Kidney epithelial cell (primary cell): ENCODE measurements at regions not wholly inside any gene's neighbourhood (a gene's known extent, or its start where the extent isn't known, plus 50 kb on each side); places are given as distances from the start of the nearest gene placed in this dataset.

Source experiments
- DNase-seq: peaks from one replicate; pipeline ENCODE4 v3.0.0-alpha.2; 2010; ENCODE audit warnings: low read depth
- H3K27me3 ChIP-seq: 2 replicates; pipeline ENCODE4 v1.6.0; 2011; ENCODE audit warnings: low read length; ENCODE audit not compliant: control insufficient read depth, insufficient read depth
- H3K36me3 ChIP-seq: 2 replicates; pipeline ENCODE4 v1.5.1; 2011; ENCODE audit warnings: low read length; ENCODE audit not compliant: control insufficient read depth, insufficient read depth
- H3K4me3 ChIP-seq: 2 replicates; pipeline ENCODE4 v1.5.1; 2011; ENCODE audit warnings: low read depth, mild to moderate bottlenecking, control low read depth, low read length
- CTCF ChIP-seq: IDR thresholded peaks from 2 replicates; pipeline ENCODE4 v1.5.1; 2011; ENCODE audit warnings: mild to moderate bottlenecking, moderate library complexity, low read length, control low read depth, inconsistent platforms; ENCODE audit not compliant: insufficient read depth, poor library complexity, severe bottlenecking

- Histone ChIP-seq H3K36me3 (no peaks in the 10 kb centered on the region), H3K4me3 (no peak overlapping the region), H3K27me3 (no peaks in the 10 kb centered on the region)
- no peak for DNase-seq
- TF ChIP-seq CTCF = no peak
Observed at GRCh38 chr9:16025627-16026026, 472.8 kb downstream of the CCDC171 start.

GRCh38 chr9:16026886-16027285 is 474.0 kb downstream of the CCDC171 start:
- no peak for TF ChIP-seq CTCF
- DNase-seq = no peak
- no peak overlapping the region for H3K4me3 ChIP-seq

GRCh38 chr9:16028548-16028947 is 475.7 kb downstream of the CCDC171 start:
- Histone ChIP-seq H3K36me3 (no peaks in the 10 kb centered on the region), H3K4me3 (no peak overlapping the region), H3K27me3 (no peaks in the 10 kb centered on the region)
- DNase-seq = no peak
- no peak for TF ChIP-seq CTCF

More at GRCh38 chr9:16026886-16027285, 474.0 kb downstream of the CCDC171 start:
- no peaks in the 10 kb centered on the region for H3K27me3 ChIP-seq
- no peaks in the 10 kb centered on the region for H3K36me3 ChIP-seq

- TF ChIP-seq CTCF = no peak
- Histone ChIP-seq H3K4me3 (no peak overlapping the region), H3K27me3 (no peaks in the 10 kb centered on the region), H3K36me3 (no peaks in the 10 kb centered on the region)
- no peak for DNase-seq
Observed at GRCh38 chr9:16029046-16029615, 476.3 kb downstream of the CCDC171 start.

DNA sequence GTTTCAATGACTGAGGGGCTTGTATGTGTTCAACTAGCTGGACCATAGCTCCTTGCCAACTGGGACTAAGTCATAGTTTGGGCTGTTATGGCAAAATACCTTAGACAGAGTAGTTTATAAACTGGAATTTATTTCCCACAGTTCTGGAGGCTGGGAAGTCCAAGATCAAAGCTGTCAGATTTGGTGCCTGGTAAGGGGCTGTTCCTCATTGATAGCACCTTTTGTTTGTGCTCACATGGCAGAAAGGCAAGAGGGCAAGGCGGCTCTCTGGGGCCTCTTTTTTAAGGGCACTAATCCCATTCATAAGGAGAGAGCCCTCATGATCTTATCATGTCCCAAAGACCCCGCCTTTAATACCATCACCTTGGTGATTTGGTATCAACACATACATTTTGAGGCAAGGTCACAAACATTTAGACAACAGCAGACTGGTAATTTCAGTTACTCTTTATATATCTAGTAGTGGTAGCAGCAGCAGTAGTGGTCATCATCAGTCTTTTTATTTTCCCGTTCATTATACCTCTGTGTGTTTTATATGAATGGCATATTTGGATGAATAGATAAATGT is 477.0 kb downstream of the CCDC171 start:
- H3K36me3 ChIP-seq = no peaks in the 10 kb centered on the region
- no peak overlapping the region for H3K4me3 ChIP-seq
- no peak for DNase-seq
- no peaks in the 10 kb centered on the region for H3K27me3 ChIP-seq
- no peak for TF ChIP-seq CTCF

DNA sequence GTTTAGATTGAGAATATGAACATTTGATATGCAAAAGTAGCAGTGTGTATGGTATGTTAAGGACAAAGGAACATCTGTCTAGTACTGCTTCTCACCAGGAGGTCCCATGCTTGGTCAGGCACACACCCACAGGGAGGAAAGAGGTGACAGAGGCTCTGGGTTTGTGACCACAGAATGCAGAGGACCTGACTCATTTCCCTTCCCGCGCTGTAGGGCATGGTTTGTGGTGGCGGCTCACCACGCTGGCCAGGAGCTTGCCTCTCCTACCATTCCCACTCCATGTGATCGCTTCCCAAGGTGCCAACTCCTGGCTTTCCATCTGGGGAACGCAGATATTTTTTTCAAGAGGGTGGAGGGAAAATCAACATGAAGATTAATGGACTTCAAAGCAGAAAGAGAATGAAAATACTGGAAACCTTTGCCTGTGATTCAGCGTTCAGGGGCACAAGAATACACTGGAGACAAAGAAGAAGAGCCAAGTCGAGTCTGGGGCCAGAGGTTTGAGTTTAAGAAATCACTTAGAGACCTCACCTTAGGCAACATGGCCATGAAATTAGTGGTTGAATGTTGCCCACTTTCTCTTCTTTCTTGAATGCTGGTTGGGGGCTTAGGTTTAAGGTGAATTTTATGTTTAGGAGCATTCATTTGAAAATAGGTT is 477.8 kb downstream of the CCDC171 start:
- DNase-seq = peak; percentile 93

More for the DNA sequence above, 477.8 kb downstream of the CCDC171 start:
- no peaks in the 10 kb centered on the region for H3K36me3 ChIP-seq
- no peak for TF ChIP-seq CTCF
- H3K27me3 ChIP-seq = no peaks in the 10 kb centered on the region
- H3K4me3 ChIP-seq = no peak overlapping the region
